AG09319 (cell line): ENCODE measurements at regions not wholly inside any gene's neighbourhood (a gene's known extent, or its start where the extent isn't known, plus 50 kb on each side); places are given as distances from the start of the nearest gene placed in this dataset.

Source experiments
- DNase-seq: peaks from one replicate; pipeline ENCODE4 v3.0.0-alpha.2; 2010; ENCODE audit warnings: low read depth; ENCODE audit errors: extremely low read depth
- CTCF ChIP-seq: IDR thresholded peaks from 2 replicates; pipeline ENCODE4 v1.5.1; 2011; ENCODE audit warnings: low read depth, mild to moderate bottlenecking, inconsistent platforms, low read length, moderate library complexity

GRCh38 chr14:43540948-43541347, 966.1 kb downstream of the FSCB start:
- TF ChIP-seq CTCF, result no peak

GRCh38 chr14:43539210-43539609, 967.9 kb downstream of the FSCB start:
- DNase-seq, result no peak
- TF ChIP-seq CTCF, result no peak

More at GRCh38 chr14:43540948-43541347, 966.1 kb downstream of the FSCB start:
- no peak for DNase-seq

GRCh38 chr14:43535231-43535838, 971.7 kb downstream of the FSCB start:
- DNase-seq, result no peak
- TF ChIP-seq CTCF, result no peak

GRCh38 chr14:43532825-43533416, 974.2 kb downstream of the FSCB start:
- no peak for DNase-seq
- no peak for TF ChIP-seq CTCF

- no peak for TF ChIP-seq CTCF
- DNase-seq, result no peak
These were observed 978.8 kb downstream of the FSCB start for GRCh38 chr14:43528321-43528720.

DNA sequence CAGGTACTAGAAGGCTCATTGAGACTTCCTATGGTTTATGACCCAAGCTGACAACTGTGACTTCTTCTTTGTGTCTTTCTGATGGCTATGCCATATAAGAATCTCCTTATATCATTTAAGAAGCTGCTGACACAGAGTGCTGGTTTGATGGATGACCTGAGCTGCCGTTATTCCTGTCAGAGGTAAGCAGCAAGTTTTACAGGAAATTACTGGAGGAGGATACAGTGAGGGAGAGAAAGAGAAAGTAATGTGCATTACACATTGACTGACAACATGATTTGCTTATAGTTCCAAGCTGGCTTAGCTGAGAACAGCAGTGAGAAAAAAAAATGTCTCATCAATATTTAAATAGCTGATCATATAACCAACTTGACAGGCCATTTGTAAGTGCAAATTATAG, 981.4 kb downstream of the FSCB start:
- DNase-seq, result no peak
- no peak for TF ChIP-seq CTCF

- DNase-seq, result no peak
- no peak for TF ChIP-seq CTCF
These were observed 984.2 kb downstream of the FSCB start for GRCh38 chr14:43522901-43523300.
